T47D (cell line): ENCODE measurements at regions not wholly inside any gene's neighbourhood (a gene's known extent, or its start where the extent isn't known, plus 50 kb on each side); places are given as distances from the start of the nearest gene placed in this dataset.

Experiments
- DNase-seq, 2 experiments: peaks; one replicate each; pipeline versions ENCODE4 v3.0.0 to v3.0.0-alpha.2; 2011 to 2012; ENCODE audit warnings: low read depth in 1 of 2, low spot score in 1 of 2
- JUND ChIP-seq: IDR thresholded peaks from 2 replicates; pipeline ENCODE4 v1.6.1; 2012; ENCODE audit warnings: low read depth
- in situ Hi-C: cut with HindIII; loops from 2 replicates; pipeline ENCODE4 v1.10.0; 2016; ENCODE audit warnings: low sequenced_read_pairs, low pct_unique_long_range_greater_than_20kb

- TF ChIP-seq JUND: no peak
- in situ Hi-C loops: no loop called here
Observed at GRCh38 chr16:35258381-35258780, 1799.0 kb downstream of the TP53TG3F start.

GRCh38 chr16:35295856-35296255 lies 1836.4 kb downstream of the TP53TG3F start:
- in situ Hi-C loops: no loop called here
- DNase-seq: no peak
- no peak for TF ChIP-seq JUND

More at GRCh38 chr16:35258381-35258780, 1799.0 kb downstream of the TP53TG3F start:
- DNase-seq: no peak

GRCh38 chr16:35296962-35297653 lies 1837.7 kb downstream of the TP53TG3F start:
- DNase-seq: no peak
- no peak for TF ChIP-seq JUND
- in situ Hi-C loops: no loop called here

- in situ Hi-C loops: no loop called here
- DNase-seq: no peak
- TF ChIP-seq JUND: no peak
Observed at GRCh38 chr16:35298460-35299243, 1839.2 kb downstream of the TP53TG3F start.

GRCh38 chr16:35302859-35303258 lies 1843.4 kb downstream of the TP53TG3F start:
- in situ Hi-C loops: no loop called here
- no peak for TF ChIP-seq JUND
- no peak for DNase-seq

GRCh38 chr16:35305476-35305875 lies 1846.1 kb downstream of the TP53TG3F start:
- TF ChIP-seq JUND: no peak
- in situ Hi-C loops: no loop called here
- peak in 1 of 2 experiments; percentile 9 for DNase-seq

- TF ChIP-seq JUND: peak; percentile 51; the same call in 1 of the 2 replicates
- in situ Hi-C loops: no loop called here
- DNase-seq: peak in 1 of 2 experiments; percentile 32
Observed at GRCh38 chr16:35306915-35307314, 1847.5 kb downstream of the TP53TG3F start.

- DNase-seq: no peak
- no peak for TF ChIP-seq JUND
- in situ Hi-C loops: no loop called here
Observed at GRCh38 chr16:35308674-35309073, 1849.3 kb downstream of the TP53TG3F start.

- DNase-seq: no peak
- in situ Hi-C loops: no loop called here
- no peak for TF ChIP-seq JUND
Observed at GRCh38 chr16:35310999-35311398, 1851.6 kb downstream of the TP53TG3F start.

GRCh38 chr16:35311475-35311874 lies 1852.1 kb downstream of the TP53TG3F start:
- in situ Hi-C loops: no loop called here
- no peak for TF ChIP-seq JUND
- no peak for DNase-seq

GRCh38 chr16:35314298-35314697 lies 1854.9 kb downstream of the TP53TG3F start:
- in situ Hi-C loops: no loop called here
- TF ChIP-seq JUND: no peak
- DNase-seq: no peak

GRCh38 chr16:35319536-35320192 lies 1860.3 kb downstream of the TP53TG3F start:
- DNase-seq: no peak
- in situ Hi-C loops: no loop called here
- TF ChIP-seq JUND: no peak

- no peak for DNase-seq
- no peak for TF ChIP-seq JUND
- in situ Hi-C loops: no loop called here
Observed at GRCh38 chr16:35325936-35326335, 1866.5 kb downstream of the TP53TG3F start.
